DOHH2 (cell line): ENCODE measurements at regions not wholly inside any gene's neighbourhood (a gene's known extent, or its start where the extent isn't known, plus 50 kb on each side); places are given as distances from the start of the nearest gene placed in this dataset.

Experiments used
- H3F3A ChIP-seq: fragments of 200-600 bp; sonication (generic), shearing (Covaris generic); 2 replicates; pipeline ENCODE4 v1.6.0; 2016; ENCODE audit warnings: antibody characterized with exemption, mild to moderate bottlenecking; ENCODE audit not compliant: control insufficient read depth, insufficient read depth
- H3K27ac ChIP-seq: fragments of 200-600 bp; sonication (generic); 2 replicates; pipeline ENCODE4 v1.5.1; 2014; ENCODE audit warnings: low read depth, mild to moderate bottlenecking, low read length, moderate library complexity
- H3K27me3 ChIP-seq: fragments of 200-600 bp; sonication (generic); 2 replicates; pipeline ENCODE4 v1.6.1; 2014; ENCODE audit warnings: mild to moderate bottlenecking, low read length, mixed read lengths; ENCODE audit not compliant: control insufficient read depth
- H3K36me3 ChIP-seq: fragments of 200-600 bp; sonication (generic); 2 replicates; pipeline ENCODE4 v1.6.1; 2014; ENCODE audit warnings: mild to moderate bottlenecking, low read length, moderate library complexity, mixed read lengths; ENCODE audit not compliant: control insufficient read depth
- H3K4me1 ChIP-seq: fragments of 200-600 bp; sonication (generic); 2 replicates; pipeline ENCODE4 v1.6.1; 2014; ENCODE audit warnings: mild to moderate bottlenecking, low read length, mixed read lengths; ENCODE audit not compliant: control insufficient read depth
- H3K4me2 ChIP-seq: fragments of 200-600 bp; sonication (generic); 2 replicates; pipeline ENCODE4 v1.6.0; 2014; ENCODE audit warnings: mild to moderate bottlenecking, low read length, moderate library complexity
- H3K4me3 ChIP-seq: fragments of 200-600 bp; sonication (generic); 2 replicates; pipeline ENCODE4 v1.5.1; 2014; ENCODE audit warnings: mild to moderate bottlenecking, low read length, mixed read lengths
- H3K79me2 ChIP-seq: fragments of 200-600 bp; sonication (generic); 2 replicates; pipeline ENCODE4 v1.6.1; 2014; ENCODE audit warnings: mild to moderate bottlenecking, low read length, mixed read lengths; ENCODE audit not compliant: control insufficient read depth
- H3K9me2 ChIP-seq: fragments of 200-600 bp; sonication (generic); replicated peaks from 2 replicates; pipeline ENCODE4 v1.6.1; 2014; ENCODE audit warnings: mild to moderate bottlenecking, low read length, mixed read lengths; ENCODE audit not compliant: control insufficient read depth
- H3K9me3 ChIP-seq: fragments of 200-600 bp; sonication (generic); 2 replicates; pipeline ENCODE4 v1.6.1; 2014; ENCODE audit warnings: antibody characterized with exemption, low read length, mixed read lengths; ENCODE audit not compliant: control insufficient read depth, insufficient read depth
- H4K20me1 ChIP-seq: fragments of 200-600 bp; sonication (generic); 2 replicates; pipeline ENCODE4 v1.6.0; 2014; ENCODE audit warnings: low read depth, mild to moderate bottlenecking, antibody characterized with exemption, low read length, moderate library complexity; ENCODE audit not compliant: control insufficient read depth, insufficient read depth
- CTCF ChIP-seq: fragments of 200-600 bp; sonication (generic); IDR thresholded peaks from one replicate; pipeline ENCODE4 v1.5.1; 2014; ENCODE audit warnings: antibody characterized with exemption, mild to moderate bottlenecking, low read depth, low read length; ENCODE audit not compliant: poor library complexity, severe bottlenecking
- EZH2phosphoT487 ChIP-seq: fragments of 200-600 bp; sonication (generic); IDR thresholded peaks from 2 replicates; pipeline ENCODE4 v1.6.1; 2017; ENCODE audit warnings: borderline replicate concordance, mild to moderate bottlenecking, antibody characterized with exemption, low read length, moderate library complexity, mixed read lengths

GRCh38 chr3:87702600-87702999, 356.2 kb downstream of the CGGBP1 start:
- H4K20me1 ChIP-seq = no peaks in the 10 kb centered on the region
- H3K36me3 ChIP-seq = no peaks in the 10 kb centered on the region
- H3K4me1 ChIP-seq = no peaks in the 10 kb centered on the region
- no peaks in the 10 kb centered on the region for H3F3A ChIP-seq
- H3K27me3 ChIP-seq = no peaks in the 10 kb centered on the region
- TF ChIP-seq EZH2phosphoT487 (no peak), CTCF (no peak)
- H3K9me3 ChIP-seq = no peaks in the 10 kb centered on the region
- H3K27ac ChIP-seq = no peak overlapping the region
- H3K9me2 ChIP-seq = no peaks in the 10 kb centered on the region
- no peak overlapping the region for H3K4me3 ChIP-seq
- H3K4me2 ChIP-seq = no peak overlapping the region
- H3K79me2 ChIP-seq = no peaks in the 10 kb centered on the region

GRCh38 chr3:87696124-87697013, 362.4 kb downstream of the CGGBP1 start:
- no peaks in the 10 kb centered on the region for H3K27me3 ChIP-seq
- no peaks in the 10 kb centered on the region for H3K36me3 ChIP-seq
- H3K27ac ChIP-seq = no peak overlapping the region
- H3K9me2 ChIP-seq = no peaks in the 10 kb centered on the region
- no peaks in the 10 kb centered on the region for H3K4me1 ChIP-seq
- H3K79me2 ChIP-seq = no peaks in the 10 kb centered on the region
- H3K4me2 ChIP-seq = no peak overlapping the region
- no peak overlapping the region for H3K4me3 ChIP-seq
- TF ChIP-seq EZH2phosphoT487 (no peak), CTCF (no peak)
- no peaks in the 10 kb centered on the region for H4K20me1 ChIP-seq
- H3F3A ChIP-seq = no peaks in the 10 kb centered on the region
- no peaks in the 10 kb centered on the region for H3K9me3 ChIP-seq

GRCh38 chr3:87694678-87695077, 364.1 kb downstream of the CGGBP1 start:
- no peaks in the 10 kb centered on the region for H3K4me1 ChIP-seq
- H3K4me2 ChIP-seq = no peak overlapping the region
- TF ChIP-seq EZH2phosphoT487 = no peak
- TF ChIP-seq CTCF = no peak

More at GRCh38 chr3:87694678-87695077, 364.1 kb downstream of the CGGBP1 start:
- Histone ChIP-seq H3K79me2 (no peaks in the 10 kb centered on the region), H3F3A (no peaks in the 10 kb centered on the region), H3K27ac (no peak overlapping the region), H3K36me3 (no peaks in the 10 kb centered on the region), H3K9me2 (no peaks in the 10 kb centered on the region), H4K20me1 (no peaks in the 10 kb centered on the region), H3K27me3 (no peaks in the 10 kb centered on the region), H3K9me3 (no peaks in the 10 kb centered on the region), H3K4me3 (no peak overlapping the region)
